ENCODE measurements at regions not wholly inside any gene's neighbourhood (a gene's known extent, or its start where the extent isn't known, plus 50 kb on each side); places are given as distances from the start of the nearest gene placed in this dataset.
"Not testable (repeated sequence)": the region's sequence is repeated elsewhere in the genome, so short reads cannot be mapped to it uniquely, and the experiment has no call there.

DNA sequence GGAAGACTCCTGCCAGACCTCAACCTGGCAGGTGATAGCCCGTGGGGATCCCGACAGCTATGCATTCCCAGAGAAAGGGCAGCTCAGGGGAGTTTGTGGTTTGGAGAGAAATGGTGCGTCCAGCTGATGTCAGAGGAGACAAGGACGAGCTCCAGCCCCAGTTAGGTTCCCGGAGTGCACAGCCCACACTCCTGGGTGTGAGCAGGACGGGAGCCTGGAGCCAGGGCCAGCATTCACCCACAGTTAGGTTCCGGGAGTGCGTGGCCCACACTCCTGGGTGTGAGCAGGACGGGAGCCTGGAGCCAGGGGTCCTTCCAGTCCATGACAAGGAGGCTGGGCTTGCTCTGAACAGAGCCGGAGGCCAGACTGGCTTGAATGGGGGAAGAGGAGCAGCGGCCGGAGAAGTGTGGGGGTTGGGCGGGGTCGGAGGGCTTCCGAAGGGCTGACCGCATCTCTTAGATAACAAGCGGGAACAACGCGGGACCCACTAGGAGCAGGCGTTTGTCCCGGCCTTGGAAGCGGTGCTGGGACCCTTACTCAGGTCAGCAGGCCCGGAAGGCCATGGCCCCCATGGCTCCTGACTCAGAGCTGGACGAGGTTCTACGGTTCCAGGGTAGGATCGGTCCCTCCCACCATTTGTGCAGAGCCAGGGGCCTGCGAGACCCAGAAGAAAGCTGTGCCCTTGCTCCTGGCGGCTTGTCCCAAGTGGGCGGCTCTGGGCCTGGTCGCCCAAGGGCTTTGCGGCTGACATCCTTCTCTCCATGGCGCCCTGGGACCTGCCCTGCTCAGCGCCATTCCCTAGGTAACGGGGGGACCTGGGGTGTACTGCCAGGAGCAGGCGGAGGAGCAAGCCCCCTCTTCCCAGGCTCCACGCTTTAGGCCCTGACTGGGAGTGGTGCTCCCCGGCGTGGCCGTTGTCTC, 185.6 kb downstream of the RTP5 start:
- DNase-seq, result no peak

DNA sequence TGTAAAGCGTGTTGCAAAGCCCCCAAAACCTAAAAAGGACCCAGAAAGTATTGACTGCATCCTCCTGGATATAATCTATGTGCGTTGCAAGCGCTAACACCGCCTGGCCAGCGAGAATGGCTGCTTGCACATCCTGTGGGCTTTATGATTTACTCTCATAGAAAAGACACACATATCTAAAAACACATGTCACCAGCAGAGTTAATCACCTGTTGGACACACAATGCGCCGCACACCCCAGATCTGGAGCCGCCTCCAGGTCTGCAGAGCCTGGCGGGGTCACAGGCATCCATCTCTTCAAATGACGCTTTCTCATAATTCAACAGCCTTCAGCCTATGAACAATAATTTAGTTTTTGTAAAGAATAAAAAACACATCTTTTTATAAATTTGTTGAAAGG, 186.5 kb downstream of the RTP5 start:
- DNase-seq, result no peak

DNA sequence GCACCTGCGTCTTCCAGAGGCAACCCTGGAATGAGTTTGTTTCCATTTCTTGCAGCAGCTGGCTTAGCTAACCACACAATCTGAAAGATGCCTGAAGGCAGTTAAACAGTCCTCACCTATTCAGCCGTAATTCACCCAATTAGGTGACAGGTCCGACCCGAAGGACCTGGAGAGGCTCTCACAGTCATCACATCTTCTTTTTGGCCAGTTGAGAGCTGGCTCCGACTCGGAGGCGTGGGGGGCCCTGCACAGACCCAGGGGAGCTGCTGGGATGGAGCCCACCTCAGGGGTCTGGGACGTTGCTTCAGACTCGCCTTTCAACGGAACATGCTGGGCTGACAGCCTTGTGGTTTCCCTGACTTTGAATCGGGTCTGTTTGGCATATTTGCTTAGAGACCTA, 187.3 kb downstream of the RTP5 start:
- DNase-seq, result no peak

DNA sequence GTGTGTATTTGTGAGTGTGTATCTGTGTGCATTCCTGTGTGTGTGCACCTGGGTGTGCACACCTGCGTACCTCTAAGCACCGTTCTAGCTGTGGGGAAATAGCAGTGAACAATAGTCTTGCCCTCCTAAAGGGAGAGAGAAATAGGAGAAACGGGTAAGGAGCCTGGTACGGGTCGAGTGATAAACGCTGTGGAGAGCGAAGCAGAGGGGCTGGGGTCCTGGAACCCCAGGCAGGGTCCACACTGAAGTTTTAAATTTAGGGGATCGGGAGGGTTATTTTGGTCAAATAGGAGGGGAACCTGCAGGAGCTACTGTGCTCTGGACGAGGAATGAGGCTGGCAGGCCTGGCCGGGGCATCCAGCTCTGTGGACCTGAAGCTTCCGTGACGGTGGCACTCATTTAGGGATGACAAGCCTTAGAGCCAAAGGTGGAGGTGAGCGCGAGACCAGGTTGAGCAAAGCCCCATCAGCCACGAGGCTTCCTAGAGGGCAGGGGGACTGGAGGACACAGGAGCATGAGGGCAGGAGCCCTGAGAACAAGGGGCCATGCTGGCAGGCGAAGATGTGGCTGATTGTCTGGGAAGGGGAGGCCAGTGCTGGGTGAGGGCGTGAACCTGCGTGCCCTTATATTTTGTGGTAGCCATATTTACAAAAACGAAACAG, 188.0 kb downstream of the RTP5 start:
- no peak for DNase-seq

DNA sequence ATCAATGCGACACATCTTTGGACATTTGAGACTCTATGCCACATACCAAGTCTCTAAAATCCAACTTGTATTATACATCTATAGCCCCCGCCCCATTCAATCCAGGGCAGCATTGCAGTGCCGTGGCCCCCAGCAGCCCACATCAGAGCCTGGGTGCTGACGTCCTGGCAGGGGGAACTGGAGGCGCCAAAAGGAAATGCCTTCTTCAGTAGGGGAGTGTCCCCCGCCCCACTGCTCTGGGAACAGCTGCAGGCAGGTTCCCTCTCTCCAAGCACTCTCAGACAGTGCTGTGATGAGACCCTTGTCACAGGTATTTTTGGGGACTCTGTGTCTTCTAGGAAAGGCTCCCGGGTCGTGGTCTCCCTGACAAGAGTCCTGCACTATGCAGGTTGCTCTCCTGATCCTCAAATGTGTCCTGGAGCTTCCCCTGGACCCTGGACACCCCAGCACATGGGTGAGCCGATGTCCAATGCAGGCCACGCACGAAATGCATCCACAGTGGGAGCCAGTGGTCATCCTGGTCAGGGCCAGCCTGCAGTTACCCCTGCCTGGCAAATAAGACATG, 188.7 kb downstream of the RTP5 start:
- no peak for DNase-seq

- no peak for DNase-seq
Measured at GRCh38 chr2:242059566-242059965, 190.0 kb downstream of the RTP5 start.

DNA sequence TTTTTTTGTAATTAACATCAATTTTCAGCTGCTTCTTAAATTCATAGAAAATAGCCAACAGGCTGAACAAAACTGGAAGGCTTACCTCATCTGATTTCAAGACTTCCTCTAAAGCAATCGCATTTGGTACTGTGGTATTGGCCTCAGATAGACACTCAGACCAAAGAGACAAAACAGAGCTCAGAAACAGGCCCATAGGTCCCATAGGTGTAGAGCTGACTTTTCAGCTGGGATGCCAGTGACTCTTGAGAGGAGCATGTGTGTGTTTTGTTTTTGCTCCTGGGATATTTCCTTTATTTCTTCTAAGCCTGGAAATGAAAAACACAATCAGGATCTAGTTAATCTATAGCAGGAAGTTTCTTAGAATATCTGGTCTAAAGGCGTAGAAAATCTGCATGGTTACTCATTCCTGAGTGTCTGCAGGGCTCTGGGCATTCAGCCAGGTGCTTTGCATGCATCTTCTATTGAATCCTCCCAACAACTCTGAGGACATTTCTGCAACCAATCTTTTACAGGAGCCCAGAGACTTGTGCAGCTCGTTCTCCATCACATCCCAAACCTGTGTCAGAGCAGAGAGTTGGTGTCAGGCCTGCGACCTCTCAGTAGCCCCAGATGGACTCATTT, 190.8 kb downstream of the RTP5 start:
- no peak for DNase-seq

GRCh38 chr2:242061930-242062329, 192.4 kb downstream of the RTP5 start:
- DNase-seq, result not testable (repeated sequence)

GRCh38 chr2:242063436-242063835, 193.9 kb downstream of the RTP5 start:
- no peak for DNase-seq

- DNase-seq, result no peak
Measured at GRCh38 chr2:242063850-242064249, 194.3 kb downstream of the RTP5 start.

GRCh38 chr2:242064364-242065250, 195.1 kb downstream of the RTP5 start:
- DNase-seq, result no peak

DNA sequence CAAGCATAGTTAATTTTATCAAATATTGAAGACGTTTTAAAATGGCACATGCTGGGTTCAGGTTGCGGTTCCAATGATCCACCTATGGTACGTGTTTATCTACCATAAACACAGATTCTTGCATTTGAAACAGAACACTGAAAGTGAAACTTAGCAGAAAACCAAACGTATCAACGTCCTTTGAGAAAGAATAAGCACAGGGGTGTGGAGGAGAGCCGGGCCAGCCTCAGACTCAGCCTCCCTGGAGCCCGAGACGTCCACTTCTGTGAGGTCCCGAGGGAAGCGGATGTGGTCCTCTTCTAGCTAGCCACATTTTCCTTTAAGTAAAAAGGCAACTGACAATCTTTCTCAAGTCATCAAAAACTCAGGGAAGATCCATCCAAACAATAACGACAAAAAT, 195.9 kb downstream of the RTP5 start:
- DNase-seq, result no peak

DNA sequence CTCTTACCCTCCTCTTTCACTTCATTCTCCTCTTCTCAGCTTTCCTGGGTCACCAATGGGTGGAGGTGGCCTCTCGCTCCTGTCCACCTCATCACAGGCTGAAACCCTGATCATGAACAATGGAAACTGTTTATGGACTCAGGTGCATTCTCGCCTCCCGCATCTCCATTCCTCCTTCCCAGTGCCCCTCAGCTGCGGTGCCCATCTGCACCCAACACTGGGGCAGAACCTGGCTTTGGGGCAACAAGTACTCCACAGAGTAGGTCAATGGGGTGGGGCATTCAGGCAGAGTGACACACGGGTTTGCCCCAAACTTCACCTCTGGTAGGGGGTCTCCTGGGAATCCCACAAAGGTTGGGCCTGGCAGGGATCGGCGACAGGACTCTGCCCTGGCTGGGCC, 199.5 kb downstream of the RTP5 start:
- no peak for DNase-seq

DNA sequence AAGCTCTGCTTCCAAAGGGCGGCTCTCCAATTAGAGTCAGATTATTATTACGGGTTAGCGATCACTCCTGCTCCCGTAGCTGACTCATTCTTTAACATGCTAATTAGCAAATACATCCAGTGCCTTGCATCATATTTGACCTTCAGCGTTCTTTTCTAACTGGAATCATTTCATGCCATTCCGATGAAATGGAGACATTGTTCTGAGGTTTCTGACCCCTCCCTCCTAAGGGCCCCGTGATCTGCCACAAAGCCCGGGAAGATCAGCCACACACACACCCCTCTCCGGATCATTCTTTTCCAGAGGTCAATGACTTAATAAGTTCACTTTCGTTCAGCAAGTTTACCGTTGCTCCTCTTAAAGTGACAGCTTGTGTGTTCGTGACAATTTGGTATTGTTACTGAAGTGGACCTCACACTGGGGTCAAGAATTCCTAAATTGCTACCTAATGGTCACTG, 200.4 kb downstream of the RTP5 start:
- not testable (repeated sequence) for DNase-seq

DNA sequence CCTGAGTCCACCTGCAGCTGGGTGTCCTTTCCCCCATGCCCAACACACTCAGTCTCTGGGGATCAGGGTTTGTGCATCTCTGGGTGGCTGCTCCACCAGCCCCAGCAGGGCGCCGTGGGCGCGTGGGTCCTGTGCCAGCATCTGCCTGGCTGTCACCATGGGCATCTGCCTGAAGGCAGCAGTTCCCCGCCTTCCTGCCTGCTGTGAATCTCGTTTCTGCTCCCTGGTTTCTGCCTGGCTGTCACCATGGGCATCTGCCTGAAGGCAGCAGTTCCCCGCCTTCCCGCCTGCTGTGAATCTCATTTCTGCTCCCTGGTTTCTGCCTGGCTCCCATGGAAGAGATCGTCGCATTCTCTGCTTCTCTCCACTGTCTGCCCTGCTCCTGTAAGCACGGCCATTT, 201.2 kb downstream of the RTP5 start:
- DNase-seq, result not testable (repeated sequence)

- not testable (repeated sequence) for DNase-seq
Measured at GRCh38 chr2:242071377-242071776, 201.8 kb downstream of the RTP5 start.

- DNase-seq, result not testable (repeated sequence)
Measured at GRCh38 chr2:242071936-242072335, 202.4 kb downstream of the RTP5 start.

DNA sequence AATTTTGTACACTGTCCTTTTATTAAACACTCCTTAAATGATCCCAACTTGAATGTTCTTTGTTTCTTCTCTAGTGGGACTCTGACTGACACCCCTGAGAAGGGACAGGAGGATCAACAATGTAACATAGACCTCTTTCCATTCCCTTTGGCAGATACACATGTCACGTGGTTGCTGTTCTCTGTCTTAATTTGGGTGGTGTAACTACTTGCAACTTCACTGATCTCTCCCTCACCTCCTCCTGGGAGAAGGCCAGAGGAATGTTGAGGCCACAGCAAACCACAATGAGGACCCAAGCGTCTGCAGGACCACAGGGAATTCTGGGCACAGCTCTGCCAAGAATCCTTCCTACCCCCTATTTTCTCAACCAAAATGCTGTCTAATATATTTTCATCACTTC, 205.6 kb downstream of the RTP5 start:
- no peak for DNase-seq

DNA sequence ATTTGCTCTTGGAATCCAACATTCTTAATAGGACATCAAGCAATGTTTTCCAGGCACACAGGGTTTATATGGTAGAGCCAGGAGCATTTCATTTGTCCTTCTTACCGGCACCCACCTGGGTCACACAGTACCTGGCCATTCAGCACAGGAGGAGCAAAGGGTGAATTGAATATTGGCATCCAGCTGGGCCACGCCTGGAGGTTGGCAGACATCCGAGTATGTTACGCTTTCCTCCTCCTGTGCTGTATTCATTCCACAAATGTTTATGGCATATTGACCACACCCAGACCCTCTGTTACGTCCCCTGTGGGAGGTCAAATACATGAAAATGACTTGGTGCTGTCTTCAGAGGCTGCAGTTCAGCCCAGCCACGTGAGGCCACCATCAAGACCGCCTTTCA, 206.2 kb downstream of the RTP5 start:
- no peak for DNase-seq

DNA sequence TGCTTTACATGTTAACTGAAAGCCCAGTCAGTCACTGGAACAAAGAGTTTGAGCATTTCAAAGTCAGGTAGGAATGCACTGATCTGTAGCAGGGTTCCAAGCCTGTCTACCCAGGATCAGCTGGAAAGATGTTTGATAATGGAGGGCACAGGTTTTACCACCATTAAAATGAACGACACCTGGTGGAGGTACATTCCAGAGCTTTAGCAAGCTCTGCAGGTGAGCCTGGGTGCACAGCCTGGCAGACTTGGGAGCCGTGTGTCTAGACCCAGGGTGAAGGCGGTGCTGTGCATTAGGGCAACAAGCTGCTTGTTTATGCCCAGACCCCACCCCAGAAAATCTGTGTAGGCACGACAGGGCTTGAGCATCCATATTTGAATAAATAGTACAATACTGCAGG, 206.7 kb downstream of the RTP5 start:
- DNase-seq, result not testable (repeated sequence)

- DNase-seq, result not testable (repeated sequence)
Measured at GRCh38 chr2:242078426-242078825, 208.9 kb downstream of the RTP5 start.

- not testable (repeated sequence) for DNase-seq
Measured at GRCh38 chr2:242079792-242080191, 210.3 kb downstream of the RTP5 start.

Data from stimulated activated CD4-positive, alpha-beta T cell treated with anti-CD3 and anti-CD28 coated beads, Interleukin-4, amount 100 ng/mL, for 4 hours (primary cell).